GM13976 (cell line): ENCODE measurements at regions not wholly inside any gene's neighbourhood (a gene's known extent, or its start where the extent isn't known, plus 50 kb on each side); places are given as distances from the start of the nearest gene placed in this dataset.
"Not testable (repeated sequence)": the region's sequence is repeated elsewhere in the genome, so short reads cannot be mapped to it uniquely, and the experiment has no call there.

Source experiments
- DNase-seq: peaks from one replicate; pipeline ENCODE4 v3.0.0; 2012; ENCODE audit warnings: low spot score
- CTCF ChIP-seq: IDR thresholded peaks from 2 replicates; pipeline ENCODE4 v1.5.1; 2012; ENCODE audit warnings: borderline replicate concordance, mild to moderate bottlenecking; ENCODE audit not compliant: insufficient read depth; ENCODE audit errors: extremely low read depth, missing control alignments, control extremely low read depth
- in situ Hi-C: fragments of 300-500 bp; cut with MboI; formaldehyde crosslinking; loops from one replicate; pipeline ENCODE4 v1.12.0; 2022; ENCODE audit warnings: low sequenced_read_pairs, mixed read lengths, inconsistent platforms; ENCODE audit not compliant: unreplicated experiment

- in situ Hi-C loops = no loop called here
Observed at GRCh38 chr13:68550330-68550729, 1320.2 kb upstream of the PCDH9 start.

GRCh38 chr13:68540244-68540643, 1310.1 kb upstream of the PCDH9 start:
- DNase-seq = no peak
- TF ChIP-seq CTCF = no peak
- in situ Hi-C loops = no loop called here

More at GRCh38 chr13:68550330-68550729, 1320.2 kb upstream of the PCDH9 start:
- DNase-seq = no peak
- no peak for TF ChIP-seq CTCF

- no peak for TF ChIP-seq CTCF
- in situ Hi-C loops = no loop called here
- DNase-seq = no peak
Observed at GRCh38 chr13:68535329-68535728, 1305.2 kb upstream of the PCDH9 start.

GRCh38 chr13:68527167-68527566, 1297.0 kb upstream of the PCDH9 start:
- in situ Hi-C loops, DNase-seq: not testable (repeated sequence)

GRCh38 chr13:68523838-68524424, 1293.8 kb upstream of the PCDH9 start:
- TF ChIP-seq CTCF = no peak
- in situ Hi-C loops = no loop called here

GRCh38 chr13:68522184-68522583, 1292.0 kb upstream of the PCDH9 start:
- in situ Hi-C loops = no loop called here
- no peak for DNase-seq
- TF ChIP-seq CTCF = no peak

More at GRCh38 chr13:68523838-68524424, 1293.8 kb upstream of the PCDH9 start:
- DNase-seq = no peak

GRCh38 chr13:68509734-68510621, 1279.8 kb upstream of the PCDH9 start:
- peak; percentile 4 for DNase-seq
- in situ Hi-C loops = no loop called here
- TF ChIP-seq CTCF = no peak
